ENCODE measurements at regions not wholly inside any gene's neighbourhood (a gene's known extent, or its start where the extent isn't known, plus 50 kb on each side); places are given as distances from the start of the nearest gene placed in this dataset.

GRCh38 chr12:67042697-67043131, 226.4 kb upstream of the CAND1 start:
- TF ChIP-seq, protein P1, sequence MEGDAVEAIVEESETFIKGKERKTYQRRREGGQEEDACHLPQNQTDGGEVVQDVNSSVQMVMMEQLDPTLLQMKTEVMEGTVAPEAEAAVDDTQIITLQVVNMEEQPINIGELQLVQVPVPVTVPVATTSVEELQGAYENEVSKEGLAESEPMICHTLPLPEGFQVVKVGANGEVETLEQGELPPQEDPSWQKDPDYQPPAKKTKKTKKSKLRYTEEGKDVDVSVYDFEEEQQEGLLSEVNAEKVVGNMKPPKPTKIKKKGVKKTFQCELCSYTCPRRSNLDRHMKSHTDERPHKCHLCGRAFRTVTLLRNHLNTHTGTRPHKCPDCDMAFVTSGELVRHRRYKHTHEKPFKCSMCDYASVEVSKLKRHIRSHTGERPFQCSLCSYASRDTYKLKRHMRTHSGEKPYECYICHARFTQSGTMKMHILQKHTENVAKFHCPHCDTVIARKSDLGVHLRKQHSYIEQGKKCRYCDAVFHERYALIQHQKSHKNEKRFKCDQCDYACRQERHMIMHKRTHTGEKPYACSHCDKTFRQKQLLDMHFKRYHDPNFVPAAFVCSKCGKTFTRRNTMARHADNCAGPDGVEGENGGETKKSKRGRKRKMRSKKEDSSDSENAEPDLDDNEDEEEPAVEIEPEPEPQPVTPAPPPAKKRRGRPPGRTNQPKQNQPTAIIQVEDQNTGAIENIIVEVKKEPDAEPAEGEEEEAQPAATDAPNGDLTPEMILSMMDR (IDR thresholded peaks at IDR 0.05) = no peak
- no peak for TF ChIP-seq POLR2A (IDR thresholded peaks at IDR 0.05)
- no peak for TF ChIP-seq POLR2AphosphoS5 (IDR thresholded peaks at IDR 0.05; ENCODE audit: insufficient read depth in 1 of 2, low read depth in 1 of 2)

Data from vagina (tissue), 2 donors.